Neural cell (in vitro differentiated cells): ENCODE measurements at regions not wholly inside any gene's neighbourhood (a gene's known extent, or its start where the extent isn't known, plus 50 kb on each side); places are given as distances from the start of the nearest gene placed in this dataset.

Source experiments
- CTCF ChIP-seq: fragments of 450-650 bp; IDR thresholded peaks from 2 replicates; pipeline ENCODE4 v1.5.1; 2014; ENCODE audit warnings: antibody characterized with exemption, mild to moderate bottlenecking, moderate library complexity; ENCODE audit not compliant: poor library complexity, severe bottlenecking
- EP300 ChIP-seq: fragments of 450-650 bp; conservative IDR thresholded peaks from 2 replicates; pipeline ENCODE4 v1.6.1; 2014; ENCODE audit warnings: antibody characterized with exemption, mild to moderate bottlenecking, moderate library complexity; ENCODE audit not compliant: poor library complexity, severe bottlenecking
- EZH2 ChIP-seq: fragments of 200-600, 300-800 bp; shearing (Covaris generic), sonication (generic); IDR thresholded peaks from 2 replicates; pipeline ENCODE4 v1.6.1; 2014; ENCODE audit warnings: antibody characterized with exemption, low read length, borderline replicate concordance, mild to moderate bottlenecking; ENCODE audit not compliant: insufficient read depth, poor library complexity, severe bottlenecking
- POLR2AphosphoS5 ChIP-seq: IDR thresholded peaks from 2 replicates; pipeline ENCODE4 v1.6.1; 2012
- RAD21 ChIP-seq: fragments of 450-650 bp; conservative IDR thresholded peaks from 2 replicates; pipeline ENCODE4 v1.6.1; 2014; ENCODE audit warnings: antibody characterized with exemption, mild to moderate bottlenecking, moderate library complexity
- REST ChIP-seq: IDR thresholded peaks from 2 replicates; pipeline ENCODE4 v1.6.1; 2012; ENCODE audit warnings: borderline replicate concordance
- SMC3 ChIP-seq: fragments of 450-650 bp; conservative IDR thresholded peaks from 2 replicates; pipeline ENCODE4 v1.6.1; 2014; ENCODE audit warnings: antibody characterized with exemption, mild to moderate bottlenecking, moderate library complexity; ENCODE audit not compliant: poor library complexity
- TAF1 ChIP-seq: IDR thresholded peaks from 2 replicates; pipeline ENCODE4 v1.6.1; 2012; ENCODE audit warnings: low read depth

GRCh38 chr6:870096-870495 lies 177.2 kb upstream of the EXOC2 start:
- TF ChIP-seq CTCF (no peak), EZH2 (no peak), REST (no peak), EP300 (no peak), POLR2AphosphoS5 (no peak), RAD21 (no peak), SMC3 (no peak), TAF1 (no peak)
